HG03575 (cell line): ENCODE measurements at regions not wholly inside any gene's neighbourhood (a gene's known extent, or its start where the extent isn't known, plus 50 kb on each side); places are given as distances from the start of the nearest gene placed in this dataset.
"Not testable (repeated sequence)": the region's sequence is repeated elsewhere in the genome, so short reads cannot be mapped to it uniquely, and the experiment has no call there.

Experiments used
- ATAC-seq: cut with Tn5 transposase; IDR thresholded peaks from one replicate; pipeline ENCODE4 v1.9.1; 2021; ENCODE audit not compliant: unreplicated experiment, insufficient number of reproducible peaks, low FRiP score; ENCODE audit errors: extremely low read depth

DNA sequence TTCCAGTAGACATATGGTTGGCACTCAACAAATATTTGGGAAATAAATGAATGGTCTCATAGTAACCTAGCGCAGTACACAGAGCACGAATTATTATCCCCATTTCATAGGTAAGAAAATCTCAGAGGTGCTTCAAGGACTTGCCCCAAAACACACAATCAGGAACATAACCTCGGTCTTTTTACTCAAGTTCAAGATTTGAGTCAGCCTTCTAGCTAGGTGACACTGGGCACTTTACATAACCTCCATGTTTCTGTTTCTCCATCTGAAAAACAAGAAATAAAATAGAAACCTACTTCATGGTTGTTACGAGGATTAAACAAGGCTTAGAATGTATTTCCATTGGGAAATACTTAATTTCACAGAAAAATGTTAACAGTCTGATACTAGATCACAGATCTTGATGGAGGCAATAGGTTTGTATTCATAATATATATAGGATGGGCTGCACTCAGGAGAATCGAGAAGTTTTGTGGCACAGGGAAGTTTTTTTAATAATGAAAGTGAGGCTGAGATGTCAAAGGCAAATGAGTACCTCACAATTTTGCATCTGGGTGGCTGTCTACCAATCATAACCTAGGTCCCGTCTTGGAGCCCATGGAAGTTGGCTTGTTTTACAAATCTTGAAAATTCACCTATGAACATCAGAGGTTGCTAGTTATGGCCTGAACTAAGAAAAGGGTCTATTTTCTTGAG lies 147.4 kb upstream of the ZC3H12C start:
- ATAC-seq = peak; percentile 35

GRCh38 chr11:109946322-109946846 lies 146.8 kb upstream of the ZC3H12C start:
- peak; percentile 58 for ATAC-seq

- ATAC-seq = no peak
Measured at GRCh38 chr11:109954534-109954933, 138.7 kb upstream of the ZC3H12C start.

GRCh38 chr11:109956124-109956793 lies 136.9 kb upstream of the ZC3H12C start:
- ATAC-seq = peak; percentile 60

GRCh38 chr11:109957000-109957399 lies 136.2 kb upstream of the ZC3H12C start:
- ATAC-seq = no peak

GRCh38 chr11:109957601-109958000 lies 135.6 kb upstream of the ZC3H12C start:
- no peak for ATAC-seq

- ATAC-seq = no peak
Measured at GRCh38 chr11:109958131-109958820, 134.9 kb upstream of the ZC3H12C start.

DNA sequence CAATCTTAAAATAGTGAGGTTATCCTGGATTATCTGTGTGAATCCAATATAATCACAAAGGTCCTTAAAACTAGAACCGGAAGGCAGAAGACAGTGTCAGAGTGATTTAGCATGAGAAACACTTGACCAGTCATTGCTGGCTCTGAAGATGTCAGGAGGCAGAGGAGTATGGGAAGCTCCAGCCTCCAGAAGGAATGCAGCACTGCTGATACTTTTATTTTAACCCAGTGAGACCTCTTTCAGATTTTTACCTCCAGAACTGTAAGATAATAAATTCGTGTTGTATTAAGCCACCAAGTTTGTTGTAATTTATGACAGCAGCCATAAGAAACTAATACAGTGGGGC lies 134.4 kb upstream of the ZC3H12C start:
- ATAC-seq = no peak

DNA sequence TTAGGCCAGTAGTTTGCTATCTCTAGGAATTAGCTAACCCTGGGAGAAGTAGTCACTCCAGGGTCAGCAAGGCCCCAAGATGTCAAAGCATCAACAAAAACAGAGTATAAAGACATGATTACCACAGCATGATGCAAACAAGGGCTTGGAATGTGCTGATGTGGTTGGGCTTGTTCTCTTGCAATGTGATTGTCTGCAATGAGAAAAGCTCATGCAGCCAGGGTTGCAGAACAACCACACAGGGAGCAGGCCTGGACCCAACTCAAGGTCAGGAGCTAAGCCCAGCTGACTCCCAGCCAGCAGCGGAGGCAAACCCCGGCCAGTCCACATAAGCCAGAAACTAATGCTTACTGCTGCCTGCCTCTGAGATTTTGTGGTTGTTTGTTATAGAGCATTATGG lies 132.4 kb upstream of the ZC3H12C start:
- ATAC-seq = no peak

- no peak for ATAC-seq
Measured at GRCh38 chr11:109961261-109961660, 131.9 kb upstream of the ZC3H12C start.

DNA sequence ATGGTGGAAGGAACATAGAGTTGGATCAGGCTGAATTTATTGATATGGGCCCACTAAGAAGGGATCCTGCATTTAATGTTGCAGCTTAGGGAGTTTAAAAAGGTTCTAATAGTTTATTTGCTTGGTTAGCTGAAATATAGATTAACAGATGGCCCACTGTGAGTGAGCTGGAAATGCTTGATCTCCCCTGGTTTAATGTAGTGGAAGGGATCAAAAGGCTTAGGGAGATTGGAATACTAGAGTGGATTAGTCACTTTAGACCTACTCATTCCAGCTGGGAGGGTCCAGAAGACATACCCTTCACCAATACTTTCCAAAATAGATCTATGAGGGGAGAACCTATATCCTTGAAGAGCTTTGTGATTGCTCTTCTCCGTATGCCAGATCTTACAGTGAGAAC lies 130.1 kb upstream of the ZC3H12C start:
- ATAC-seq = no peak

- no peak for ATAC-seq
Measured at GRCh38 chr11:109964487-109964886, 128.7 kb upstream of the ZC3H12C start.

GRCh38 chr11:109965445-109965844 lies 127.7 kb upstream of the ZC3H12C start:
- ATAC-seq = not testable (repeated sequence)

DNA sequence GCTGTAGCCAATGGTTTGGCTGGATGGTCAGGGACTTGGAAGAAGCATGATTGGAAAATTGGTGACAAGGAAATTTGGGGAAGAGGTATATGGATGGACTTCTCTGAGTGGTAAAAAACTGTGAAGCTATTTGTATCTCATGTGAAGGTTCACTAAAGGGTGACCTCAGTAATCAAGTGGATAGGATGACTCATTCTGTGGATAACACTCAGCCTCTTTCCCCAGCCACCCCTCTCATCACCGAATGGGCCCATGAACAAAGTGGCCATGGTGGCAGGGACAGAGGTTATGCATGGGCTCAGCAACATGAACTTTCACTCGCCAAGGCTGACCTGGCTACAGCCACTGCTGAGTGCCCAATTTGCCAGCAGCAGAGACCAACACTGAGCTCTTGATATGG lies 127.3 kb upstream of the ZC3H12C start:
- not testable (repeated sequence) for ATAC-seq

DNA sequence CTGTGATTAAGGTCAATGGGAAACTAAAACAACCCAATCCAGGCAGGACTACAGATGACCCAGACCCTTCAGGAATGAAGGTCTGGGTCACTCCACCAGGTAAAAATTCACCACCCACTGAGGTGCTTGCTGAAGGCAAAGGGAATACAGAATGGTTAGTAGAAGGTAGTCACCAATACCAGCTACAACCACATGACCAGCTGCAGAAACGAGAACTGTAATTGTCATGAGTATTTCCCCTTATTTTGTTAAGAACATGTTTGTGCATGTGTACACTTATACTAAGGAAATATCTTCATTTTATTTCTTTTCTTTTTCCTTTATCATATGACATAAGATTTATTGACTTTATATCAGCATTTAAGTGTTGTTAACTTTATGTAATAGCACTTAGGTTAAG lies 126.1 kb upstream of the ZC3H12C start:
- ATAC-seq = not testable (repeated sequence)

DNA sequence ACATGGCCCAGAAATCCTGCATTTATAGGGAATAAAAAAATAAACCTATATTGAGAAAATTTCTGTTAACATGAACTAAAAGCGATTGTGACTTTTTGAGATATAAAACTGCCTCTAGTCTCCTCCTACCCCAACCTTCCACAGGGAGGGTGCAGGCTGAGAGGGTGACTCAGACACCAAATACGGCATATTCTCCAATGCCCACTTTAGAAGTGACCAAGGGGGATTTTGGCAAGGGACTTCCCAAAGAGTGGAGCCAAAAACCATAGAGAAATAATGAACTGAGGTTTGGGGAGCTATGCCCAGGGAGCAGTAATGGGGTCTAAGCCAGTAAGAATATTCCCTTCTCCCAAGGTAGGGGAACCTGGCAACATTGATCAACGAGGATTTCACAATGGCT lies 124.9 kb upstream of the ZC3H12C start:
- no peak for ATAC-seq

GRCh38 chr11:109968781-109969180 lies 124.4 kb upstream of the ZC3H12C start:
- no peak for ATAC-seq

GRCh38 chr11:109970516-109971183 lies 122.5 kb upstream of the ZC3H12C start:
- ATAC-seq = peak; percentile 48

GRCh38 chr11:109971184-109971523 lies 122.0 kb upstream of the ZC3H12C start:
- no peak for ATAC-seq
